Medulla oblongata (tissue), 1 donor: ENCODE measurements at regions not wholly inside any gene's neighbourhood (a gene's known extent, or its start where the extent isn't known, plus 50 kb on each side); places are given as distances from the start of the nearest gene placed in this dataset.

ENCODE experiments used
- DNase-seq: peaks from one replicate; pipeline ENCODE4 v3.0.0-alpha.2; 2015; ENCODE audit errors: extremely low spot score

- no peak for DNase-seq
These were observed 358.5 kb downstream of the MYCN start for GRCh38 chr2:16298866-16299265.

DNA sequence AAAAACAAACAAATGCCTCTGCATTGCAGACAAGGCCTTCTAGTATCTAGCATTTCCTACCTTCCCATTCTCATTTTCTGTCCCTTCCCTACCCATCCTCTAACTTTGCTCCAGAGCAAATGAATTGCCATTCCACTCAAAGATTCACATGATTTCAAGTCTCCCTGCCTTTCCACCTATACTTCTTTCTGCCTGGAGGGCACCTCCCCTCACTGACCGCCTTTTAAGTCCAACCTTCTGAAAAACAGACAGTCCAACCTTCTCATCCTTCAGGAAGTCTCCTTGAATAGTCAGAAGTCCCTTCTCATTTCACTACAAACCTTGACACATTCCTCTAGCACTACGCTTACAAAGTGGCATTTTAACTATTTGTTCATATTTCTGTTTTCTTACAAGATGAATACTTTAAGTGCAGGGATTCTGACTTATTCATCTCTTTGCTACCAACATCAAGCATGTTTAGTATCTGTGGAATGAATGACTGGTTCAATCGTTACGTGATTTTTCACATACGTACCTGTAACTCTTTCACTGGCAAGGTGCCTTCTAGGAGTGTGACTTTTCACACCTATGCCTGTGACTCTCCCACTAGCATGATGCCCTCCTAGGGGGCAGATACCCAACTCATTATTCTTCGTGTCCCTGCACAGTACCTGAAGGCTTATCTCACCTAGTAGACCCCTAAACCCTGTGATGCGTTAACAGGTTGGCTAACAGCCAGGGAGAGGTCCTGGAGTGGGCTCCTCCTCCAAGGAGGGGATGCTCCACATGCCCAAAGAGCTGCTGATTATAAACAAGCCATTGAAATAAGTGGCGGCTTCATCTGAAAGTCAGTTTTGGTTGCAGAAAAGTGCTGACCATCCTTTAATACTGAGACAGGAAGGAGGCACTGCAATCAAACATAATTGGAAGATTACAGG is 356.2 kb downstream of the MYCN start:
- no peak for DNase-seq

DNA sequence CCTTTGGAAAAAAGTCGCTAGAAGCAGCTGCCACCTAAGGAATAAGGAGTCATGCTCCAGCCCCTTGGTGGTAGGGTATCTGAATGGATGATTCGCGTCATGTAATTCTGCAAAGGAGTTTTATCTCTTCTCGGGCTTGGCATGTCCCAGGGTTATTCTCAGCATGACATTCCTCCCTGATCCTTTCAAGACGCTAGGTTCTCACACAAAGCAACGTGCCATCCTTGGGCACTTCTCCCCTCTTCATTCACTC is 355.6 kb downstream of the MYCN start:
- no peak for DNase-seq

DNA sequence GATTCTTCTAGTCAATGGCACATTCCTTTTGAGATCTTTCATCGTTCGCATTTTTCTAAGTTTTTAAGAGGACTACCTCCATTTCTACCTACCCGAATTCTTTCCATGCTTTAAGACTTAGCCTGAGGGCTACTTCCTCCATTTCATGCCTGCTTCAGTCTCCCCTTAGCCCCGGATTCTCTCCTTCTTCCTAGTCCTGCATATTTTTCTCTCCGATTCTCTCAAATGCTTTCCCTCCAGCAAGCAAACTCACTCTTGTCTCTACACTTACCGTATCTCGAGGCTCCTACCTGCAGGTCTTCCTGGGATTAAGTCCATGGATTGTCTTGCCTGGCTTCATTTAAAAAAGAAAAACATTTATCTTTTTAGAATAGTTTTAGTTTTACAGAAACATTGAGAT is 354.4 kb downstream of the MYCN start:
- no peak for DNase-seq

DNA sequence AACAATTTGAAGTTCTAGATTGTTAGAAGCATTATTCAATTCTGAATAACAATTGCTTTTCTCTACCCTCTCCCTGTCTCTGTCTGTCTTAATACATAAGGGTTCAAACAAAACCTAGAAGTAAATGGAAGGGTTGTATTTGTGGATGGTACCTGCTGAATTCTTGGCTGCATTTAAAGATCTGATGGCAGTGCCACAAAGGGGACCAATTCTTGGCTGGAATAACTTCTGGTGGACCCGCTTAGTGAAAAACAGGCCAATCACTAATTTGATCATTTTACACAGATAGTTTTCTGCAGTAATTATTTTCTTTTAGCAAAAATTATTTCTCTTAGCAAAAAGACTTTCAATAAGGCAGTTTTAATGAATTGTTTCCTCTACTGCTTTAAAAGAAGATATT is 353.5 kb downstream of the MYCN start:
- DNase-seq = no peak

DNA sequence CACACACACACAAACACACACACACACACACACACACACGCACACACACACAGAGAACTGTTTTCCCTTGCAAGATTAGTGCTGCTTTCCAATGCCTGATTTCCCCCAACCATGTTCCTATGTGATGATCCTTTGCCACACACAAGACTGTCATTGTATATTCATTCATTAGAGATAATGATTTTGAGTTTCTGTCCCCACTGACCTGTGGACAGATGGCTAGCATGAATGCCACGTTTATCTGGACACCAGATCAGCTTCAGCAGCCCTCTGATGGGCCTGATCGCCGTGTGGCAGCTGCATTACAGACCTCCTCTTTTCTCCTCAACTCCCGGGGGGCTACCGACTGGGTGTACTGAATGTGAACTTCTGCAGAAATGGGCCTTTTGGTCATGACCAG is 353.0 kb downstream of the MYCN start:
- peak; percentile 8 for DNase-seq

GRCh38 chr2:16291731-16292550 is 351.6 kb downstream of the MYCN start:
- no peak for DNase-seq

- no peak for DNase-seq
These were observed 350.9 kb downstream of the MYCN start for GRCh38 chr2:16291226-16291625.

DNA sequence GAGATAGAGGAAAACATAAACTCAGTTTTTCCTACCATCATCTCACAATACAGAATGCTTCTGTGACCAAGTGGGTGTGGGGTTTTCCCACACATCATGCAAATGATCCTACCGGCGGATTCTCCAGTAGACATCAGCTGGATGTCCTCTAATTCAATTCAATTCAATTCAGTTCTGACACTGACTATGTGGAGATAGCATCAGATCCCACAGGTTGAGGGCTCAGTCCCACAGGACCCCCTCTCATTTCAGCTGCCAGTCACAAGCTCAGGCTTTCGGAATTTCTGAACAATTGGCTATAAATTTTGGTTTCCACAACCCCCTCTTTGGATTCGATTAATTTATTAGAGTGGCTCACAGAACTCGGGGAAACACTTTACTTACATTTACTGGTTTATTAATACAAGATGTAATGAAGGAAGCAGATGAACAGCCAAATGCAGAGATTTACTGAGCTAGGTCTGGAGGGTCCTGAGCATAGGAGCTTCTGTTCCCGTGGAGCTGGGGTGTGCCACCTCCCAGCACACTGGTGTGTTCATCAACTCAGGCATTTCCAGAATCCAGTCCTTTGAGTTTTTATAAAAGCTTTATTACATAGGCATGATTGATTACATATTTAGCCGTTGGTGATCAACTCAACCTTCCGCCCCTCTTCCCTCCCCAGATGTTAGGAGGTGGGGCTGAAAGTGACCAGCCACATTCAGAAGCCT is 350.1 kb downstream of the MYCN start:
- DNase-seq = no peak

- DNase-seq = no peak
These were observed 348.2 kb downstream of the MYCN start for GRCh38 chr2:16288371-16289112.

GRCh38 chr2:16287831-16288230 is 347.5 kb downstream of the MYCN start:
- DNase-seq = no peak

DNA sequence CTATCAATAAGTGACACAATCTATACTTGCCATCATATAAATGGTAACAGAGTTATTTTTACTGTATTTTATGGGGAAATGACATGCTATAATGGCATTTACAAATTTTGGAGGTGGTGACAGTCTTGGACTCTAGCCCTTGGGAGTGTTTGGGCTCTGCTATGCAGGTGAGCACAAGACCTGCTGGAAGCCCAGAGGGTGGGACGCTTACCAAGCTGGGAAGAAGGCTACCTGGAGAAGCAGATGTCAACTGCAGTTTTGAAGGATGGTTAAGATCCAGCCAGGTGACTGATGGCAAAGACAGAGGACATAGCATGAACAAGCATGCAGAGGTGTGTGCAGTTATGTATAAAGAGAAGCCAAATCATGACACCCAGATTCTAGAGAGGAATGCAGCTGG is 346.9 kb downstream of the MYCN start:
- no peak for DNase-seq

- no peak for DNase-seq
These were observed 345.6 kb downstream of the MYCN start for GRCh38 chr2:16285813-16286510.

DNA sequence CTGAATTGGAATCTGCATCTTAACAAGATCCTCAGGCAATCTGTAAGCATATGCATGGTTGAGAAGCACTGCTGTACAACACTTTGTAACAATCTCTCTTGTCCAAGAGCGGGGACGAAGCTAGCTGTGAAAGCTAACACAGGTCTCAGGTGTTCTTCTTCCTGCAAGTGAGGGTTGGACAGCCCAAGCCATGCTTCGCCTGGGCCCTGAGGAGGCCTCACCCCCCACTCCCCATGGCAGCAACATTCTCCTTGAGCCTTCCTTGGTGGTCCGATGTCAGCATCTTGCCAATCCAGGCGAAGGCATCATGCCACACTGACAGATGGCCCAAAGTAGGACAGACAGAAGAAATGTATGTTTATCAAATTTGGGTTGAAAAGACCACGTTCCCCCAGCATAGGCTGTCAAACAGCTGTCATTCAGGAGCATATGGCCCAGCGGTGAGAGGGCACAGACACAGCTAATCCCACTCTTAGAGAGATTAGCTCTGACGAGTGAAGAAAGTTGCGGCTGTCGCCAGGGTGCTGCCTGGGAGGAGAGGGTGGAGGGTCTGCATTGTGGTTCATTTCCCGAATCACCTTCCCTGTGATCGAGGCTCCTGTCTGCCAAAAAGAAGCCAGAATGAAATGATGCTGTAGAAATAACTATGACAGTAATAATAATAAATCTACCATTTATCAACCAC is 344.7 kb downstream of the MYCN start:
- DNase-seq = no peak

DNA sequence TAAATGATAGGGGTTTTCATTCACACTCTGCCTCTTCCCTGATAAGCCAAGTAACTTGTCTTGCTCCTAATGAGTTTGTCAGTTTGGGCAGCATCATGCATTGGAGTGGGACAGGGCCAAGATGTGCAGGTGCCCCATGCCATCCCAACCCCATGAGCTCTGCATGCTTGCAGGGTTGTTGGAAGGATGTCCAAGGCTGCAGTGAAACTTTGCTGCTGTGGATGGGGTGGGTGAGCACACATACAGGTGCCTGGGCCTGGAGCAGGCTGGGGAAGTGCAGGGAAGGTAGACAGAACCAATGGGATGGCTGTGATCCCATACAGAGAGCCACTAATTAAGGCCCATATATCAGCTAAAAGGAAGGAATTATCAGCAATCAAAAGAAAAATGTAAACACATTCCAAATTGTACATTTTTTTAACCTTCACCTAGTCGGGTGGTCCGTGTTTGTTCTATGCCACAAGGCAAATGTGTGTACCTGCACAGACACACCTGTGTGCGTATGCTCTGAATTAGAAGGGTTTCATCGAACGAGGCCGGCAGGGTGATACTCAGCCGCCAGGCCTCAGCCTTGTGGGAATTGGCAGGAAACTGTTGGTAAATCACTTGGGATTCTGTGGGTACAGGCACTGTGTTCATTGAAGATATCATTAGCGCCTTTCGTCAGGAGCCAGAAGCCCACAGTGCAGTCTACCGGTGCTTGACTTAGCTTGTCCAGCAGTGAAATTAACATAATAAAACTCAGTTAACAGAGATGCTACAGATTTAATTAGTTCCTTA is 342.9 kb downstream of the MYCN start:
- DNase-seq = no peak

DNA sequence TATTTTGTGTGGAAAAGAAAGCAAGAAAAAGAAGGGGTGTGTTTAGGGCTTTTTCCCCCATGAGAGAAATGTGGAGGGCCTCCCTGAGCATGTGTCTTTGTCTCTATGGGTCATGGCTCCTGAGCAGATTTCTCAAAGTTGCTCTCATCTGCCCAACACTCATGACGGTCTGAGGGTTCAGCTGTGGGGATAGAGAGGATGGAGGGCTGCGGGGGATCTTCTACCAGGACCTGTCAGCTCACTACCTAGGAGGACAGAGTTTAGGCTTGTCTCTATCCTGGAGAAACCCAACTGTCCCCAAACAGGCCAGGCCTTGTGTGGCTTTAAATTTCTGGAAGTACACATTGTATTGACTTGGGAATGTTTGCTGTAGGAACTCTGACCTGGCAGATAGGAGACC is 342.2 kb downstream of the MYCN start:
- DNase-seq = no peak

GRCh38 chr2:16281451-16282335 is 341.3 kb downstream of the MYCN start:
- DNase-seq = peak; percentile 69

DNA sequence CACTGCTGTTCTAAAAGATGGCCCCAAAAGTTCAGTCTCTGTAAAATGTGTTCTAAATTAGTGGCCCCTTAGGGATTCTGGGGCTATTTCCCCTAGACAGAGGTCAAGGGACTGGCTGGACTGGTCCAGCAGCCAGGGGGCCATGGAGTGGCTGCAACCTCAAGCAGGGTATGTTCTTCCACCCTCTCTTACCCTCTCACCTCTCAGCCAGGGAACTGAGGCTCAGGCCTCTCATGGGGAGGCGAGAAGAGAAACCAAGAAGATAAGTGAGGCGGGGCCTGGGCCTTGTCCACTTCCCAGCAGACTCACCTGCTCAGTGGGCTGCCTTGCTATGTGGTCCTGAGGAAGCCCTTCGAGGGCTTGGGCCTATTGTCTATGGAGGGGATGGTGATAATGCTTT is 339.7 kb downstream of the MYCN start:
- DNase-seq = no peak

DNA sequence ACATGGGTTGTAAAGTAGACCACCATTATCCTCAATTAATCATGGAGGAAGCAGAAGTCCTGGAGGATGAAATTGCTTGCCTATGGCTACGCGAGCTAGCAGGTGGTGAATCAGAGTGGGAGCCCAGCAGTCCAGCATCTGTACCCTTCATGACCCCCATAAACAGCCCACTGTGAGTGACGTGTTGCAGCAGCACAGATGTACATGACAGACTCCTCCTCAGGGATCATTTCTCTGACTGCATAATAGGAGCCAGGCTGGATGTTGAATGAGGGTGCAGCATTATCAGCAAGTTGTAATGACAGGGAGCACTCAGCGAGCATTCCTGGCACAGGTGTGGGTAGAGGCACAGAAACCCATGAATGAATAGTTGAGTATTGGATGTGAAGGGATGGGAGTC is 339.3 kb downstream of the MYCN start:
- no peak for DNase-seq
